Body of pancreas (tissue), 4 donors: ENCODE measurements at regions not wholly inside any gene's neighbourhood (a gene's known extent, or its start where the extent isn't known, plus 50 kb on each side); places are given as distances from the start of the nearest gene placed in this dataset.

ENCODE experiments used
- CTCF ChIP-seq, 7 experiments: fragments of 450-650 bp in 4 of 7; fragments of 200-600 bp in 3 of 7; sonication (generic) in 3 of 7; IDR thresholded peaks; one replicate each; pipeline ENCODE4 v1.5.1; 2016 to 2019; ENCODE audit warnings: antibody characterized with exemption in 7 of 7
- POLR2A ChIP-seq, 3 donors: fragments of 450-650 bp; IDR thresholded peaks; one replicate each; pipeline ENCODE4 v1.6.1; 2016; ENCODE audit warnings: antibody characterized with exemption in 3 of 3, mild to moderate bottlenecking in 2 of 3

- TF ChIP-seq CTCF (IDR thresholded peaks at IDR 0.05) (no peak), POLR2A (IDR thresholded peaks at IDR 0.05) (no peak)
These were observed 590.0 kb downstream of the BRD1 start for GRCh38 chr22:49237703-49238102.
